IPS-NIHi7 (cell line): ENCODE measurements at regions not wholly inside any gene's neighbourhood (a gene's known extent, or its start where the extent isn't known, plus 50 kb on each side); places are given as distances from the start of the nearest gene placed in this dataset.

ENCODE experiments used
- DNase-seq: peaks from one replicate; pipeline ENCODE4 v3.0.0; 2012; ENCODE audit warnings: mixed read lengths; ENCODE audit errors: extremely low spot score

GRCh38 chr6:147856687-147857086 lies 348.2 kb downstream of the SAMD5 start:
- no peak for DNase-seq

GRCh38 chr6:147858421-147858820 lies 349.9 kb downstream of the SAMD5 start:
- no peak for DNase-seq

GRCh38 chr6:147859071-147859470 lies 350.6 kb downstream of the SAMD5 start:
- no peak for DNase-seq

- no peak for DNase-seq
Measured at GRCh38 chr6:147861696-147862095, 353.2 kb downstream of the SAMD5 start.

- DNase-seq: no peak
Measured at GRCh38 chr6:147867433-147868226, 359.1 kb downstream of the SAMD5 start.

- no peak for DNase-seq
Measured at GRCh38 chr6:147868427-147869190, 360.1 kb downstream of the SAMD5 start.

- no peak for DNase-seq
Measured at GRCh38 chr6:147869201-147869600, 360.7 kb downstream of the SAMD5 start.

GRCh38 chr6:147869869-147870268 lies 361.4 kb downstream of the SAMD5 start:
- DNase-seq: no peak

GRCh38 chr6:147870506-147871110 lies 362.1 kb downstream of the SAMD5 start:
- DNase-seq: no peak

GRCh38 chr6:147872002-147872401 lies 363.5 kb downstream of the SAMD5 start:
- DNase-seq: no peak

- DNase-seq: no peak
Measured at GRCh38 chr6:147873816-147874215, 365.3 kb downstream of the SAMD5 start.

- DNase-seq: no peak
Measured at GRCh38 chr6:147874322-147874721, 365.8 kb downstream of the SAMD5 start.

- DNase-seq: no peak
Measured at GRCh38 chr6:147879031-147879580, 370.6 kb downstream of the SAMD5 start.

- DNase-seq: no peak
Measured at GRCh38 chr6:147881432-147881831, 372.9 kb downstream of the SAMD5 start.

- DNase-seq: no peak
Measured at GRCh38 chr6:147888374-147888773, 379.9 kb downstream of the SAMD5 start.

GRCh38 chr6:147891671-147892070 lies 383.2 kb downstream of the SAMD5 start:
- DNase-seq: no peak

GRCh38 chr6:147892476-147892875 lies 384.0 kb downstream of the SAMD5 start:
- no peak for DNase-seq

GRCh38 chr6:147895272-147895671 lies 386.8 kb downstream of the SAMD5 start:
- DNase-seq: no peak

GRCh38 chr6:147900247-147900830 lies 391.8 kb downstream of the SAMD5 start:
- no peak for DNase-seq

- DNase-seq: no peak
Measured at GRCh38 chr6:147903321-147903720, 394.8 kb downstream of the SAMD5 start.

- DNase-seq: no peak
Measured at GRCh38 chr6:147903931-147904330, 395.4 kb downstream of the SAMD5 start.

- DNase-seq: no peak
Measured at GRCh38 chr6:147904416-147904815, 395.9 kb downstream of the SAMD5 start.
